ENCODE measurements at regions not wholly inside any gene's neighbourhood (a gene's known extent, or its start where the extent isn't known, plus 50 kb on each side); places are given as distances from the start of the nearest gene placed in this dataset.

GRCh38 chr17:72476575-72476986, 355.8 kb downstream of the SOX9 start:
- POLR2A ChIA-PET (ENCODE audit: unreplicated experiment): no interaction called here
- Histone ChIP-seq H3K27ac (ENCODE audit: low read length) (no peak overlapping the region), H3F3A (ENCODE audit: low read length, unreplicated experiment) (no peaks in the 10 kb centered on the region), H3K4me3 (ENCODE audit: low read length) (no peak overlapping the region), H3K27me3 (ENCODE audit: low read length) (no peaks in the 10 kb centered on the region), H3K4me2 (ENCODE audit: low read length) (no peak overlapping the region), H3K4me1 (ENCODE audit: insufficient read depth, low read length) (peaks cover 12% of the 10 kb centered on the region), H3K9me2 (replicated peaks; ENCODE audit: low read length) (no peaks in the 10 kb centered on the region), H3K9me3 (ENCODE audit: low read length) (no peaks in the 10 kb centered on the region), H3K9ac (ENCODE audit: low read length) (no peak overlapping the region), H3K79me2 (ENCODE audit: low read length) (peaks cover 94% of the 10 kb centered on the region), H2AFZ (ENCODE audit: low read length) (no peak overlapping the region), H4K20me1 (ENCODE audit: low read length) (0 out of 2 replicates have a peak, but pooled peaks cover 6% of the 10 kb centered on the region), H3K36me3 (ENCODE audit: low read depth, low read length) (no peaks in the 10 kb centered on the region)
- BruUV-seq (replicated peaks): no TSS peak
- CTCF ChIA-PET: interaction anchor here (0.6 kb wide), 1 partner anchor 127 kb away, joined by 9 read pairs; no protein-coding TSS in a partner anchor
- intact Hi-C loops (cut with micrococcal nuclease): no loop called here
- DNase-seq: no peak
- ATAC-seq: no peak
- TF ChIP-seq EZH2phosphoT487 (IDR thresholded peaks at IDR 0.05; ENCODE audit: borderline replicate concordance, low read length): no peak
- no peak for TF ChIP-seq EZH2 (IDR thresholded peaks at IDR 0.05; ENCODE audit: low read length, unreplicated experiment)
- TF ChIP-seq, protein P1, sequence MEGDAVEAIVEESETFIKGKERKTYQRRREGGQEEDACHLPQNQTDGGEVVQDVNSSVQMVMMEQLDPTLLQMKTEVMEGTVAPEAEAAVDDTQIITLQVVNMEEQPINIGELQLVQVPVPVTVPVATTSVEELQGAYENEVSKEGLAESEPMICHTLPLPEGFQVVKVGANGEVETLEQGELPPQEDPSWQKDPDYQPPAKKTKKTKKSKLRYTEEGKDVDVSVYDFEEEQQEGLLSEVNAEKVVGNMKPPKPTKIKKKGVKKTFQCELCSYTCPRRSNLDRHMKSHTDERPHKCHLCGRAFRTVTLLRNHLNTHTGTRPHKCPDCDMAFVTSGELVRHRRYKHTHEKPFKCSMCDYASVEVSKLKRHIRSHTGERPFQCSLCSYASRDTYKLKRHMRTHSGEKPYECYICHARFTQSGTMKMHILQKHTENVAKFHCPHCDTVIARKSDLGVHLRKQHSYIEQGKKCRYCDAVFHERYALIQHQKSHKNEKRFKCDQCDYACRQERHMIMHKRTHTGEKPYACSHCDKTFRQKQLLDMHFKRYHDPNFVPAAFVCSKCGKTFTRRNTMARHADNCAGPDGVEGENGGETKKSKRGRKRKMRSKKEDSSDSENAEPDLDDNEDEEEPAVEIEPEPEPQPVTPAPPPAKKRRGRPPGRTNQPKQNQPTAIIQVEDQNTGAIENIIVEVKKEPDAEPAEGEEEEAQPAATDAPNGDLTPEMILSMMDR (conservative IDR thresholded peaks at IDR 0.05; ENCODE audit: low read depth, low read length): no peak

DNA sequence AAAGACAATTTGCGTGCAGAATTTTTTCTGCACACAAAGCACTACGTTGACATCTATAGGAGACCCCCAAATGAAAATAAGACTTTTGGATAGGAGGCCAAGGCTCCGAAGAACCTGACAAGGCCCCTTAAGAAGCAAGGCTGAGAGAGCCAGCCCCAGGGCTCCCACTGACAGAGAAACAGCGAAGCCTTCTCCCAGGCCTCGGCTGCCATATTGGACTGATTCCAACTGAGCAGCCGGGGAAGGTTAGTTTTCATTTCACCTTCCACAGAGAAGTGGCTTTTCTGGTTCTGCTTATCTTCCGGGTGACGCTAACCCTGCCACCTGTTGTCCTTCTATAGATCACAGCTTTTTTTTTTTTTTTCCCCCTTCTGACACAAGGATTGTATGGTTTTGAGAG, 356.7 kb downstream of the SOX9 start:
- no TSS peak for BruUV-seq (replicated peaks)

GRCh38 chr17:72479113-72479512, 358.3 kb downstream of the SOX9 start:
- BruUV-seq (replicated peaks): no TSS peak
- ChIA-PET POLR2A (ENCODE audit: unreplicated experiment) (no interaction called here), CTCF (no interaction called here)
- Histone ChIP-seq H2AFZ (ENCODE audit: low read length) (no peak overlapping the region), H3K4me1 (ENCODE audit: insufficient read depth, low read length) (peaks cover 12% of the 10 kb centered on the region), H3F3A (ENCODE audit: low read length, unreplicated experiment) (no peaks in the 10 kb centered on the region), H3K9me2 (replicated peaks; ENCODE audit: low read length) (no peaks in the 10 kb centered on the region), H3K36me3 (ENCODE audit: low read depth, low read length) (no peaks in the 10 kb centered on the region), H4K20me1 (ENCODE audit: low read length) (0 out of 2 replicates have a peak, but pooled peaks cover 6% of the 10 kb centered on the region), H3K79me2 (ENCODE audit: low read length) (peaks cover 100% of the 10 kb centered on the region), H3K27ac (ENCODE audit: low read length) (no peak overlapping the region), H3K9ac (ENCODE audit: low read length) (no peak overlapping the region), H3K9me3 (ENCODE audit: low read length) (no peaks in the 10 kb centered on the region), H3K4me3 (ENCODE audit: low read length) (no peak overlapping the region), H3K27me3 (ENCODE audit: low read length) (no peaks in the 10 kb centered on the region), H3K4me2 (ENCODE audit: low read length) (no peak overlapping the region)
- DNase-seq (peak; percentile 36), ATAC-seq (peak; percentile 61)
- intact Hi-C loops (cut with micrococcal nuclease): no loop called here
- TF ChIP-seq EZH2 (IDR thresholded peaks at IDR 0.05; ENCODE audit: low read length, unreplicated experiment) (no peak), EZH2phosphoT487 (IDR thresholded peaks at IDR 0.05; ENCODE audit: borderline replicate concordance, low read length) (no peak)
- TF ChIP-seq, protein P1 (conservative IDR thresholded peaks at IDR 0.05; ENCODE audit: low read depth, low read length): peak; percentile 58

More for the DNA sequence above, 356.7 kb downstream of the SOX9 start:
- Histone ChIP-seq H3F3A (ENCODE audit: low read length, unreplicated experiment) (no peaks in the 10 kb centered on the region), H3K27me3 (ENCODE audit: low read length) (no peaks in the 10 kb centered on the region), H3K36me3 (ENCODE audit: low read depth, low read length) (no peaks in the 10 kb centered on the region), H3K4me2 (ENCODE audit: low read length) (peak overlapping the region; percentile 64), H3K9me2 (replicated peaks; ENCODE audit: low read length) (no peaks in the 10 kb centered on the region), H2AFZ (ENCODE audit: low read length) (no peak overlapping the region), H3K4me1 (ENCODE audit: insufficient read depth, low read length) (peaks cover 12% of the 10 kb centered on the region), H3K9me3 (ENCODE audit: low read length) (no peaks in the 10 kb centered on the region), H3K27ac (ENCODE audit: low read length) (no peak overlapping the region), H3K4me3 (ENCODE audit: low read length) (no peak overlapping the region), H3K9ac (ENCODE audit: low read length) (no peak overlapping the region), H4K20me1 (ENCODE audit: low read length) (0 out of 2 replicates have a peak, but pooled peaks cover 6% of the 10 kb centered on the region), H3K79me2 (ENCODE audit: low read length) (peaks cover 94% of the 10 kb centered on the region)
- POLR2A ChIA-PET (ENCODE audit: unreplicated experiment): no interaction called here
- CTCF ChIA-PET: no interaction called here
- TF ChIP-seq, protein P1 (conservative IDR thresholded peaks at IDR 0.05; ENCODE audit: low read depth, low read length): peak; percentile 31; the same call in 1 of the 2 replicates
- TF ChIP-seq EZH2phosphoT487 (IDR thresholded peaks at IDR 0.05; ENCODE audit: borderline replicate concordance, low read length): no peak
- intact Hi-C loops (cut with micrococcal nuclease): no loop called here
- ATAC-seq: no peak
- DNase-seq: peak; percentile 61

Measured in PC-3 (cell line).